HepG2 (cell line): ENCODE measurements at regions not wholly inside any gene's neighbourhood (a gene's known extent, or its start where the extent isn't known, plus 50 kb on each side); places are given as distances from the start of the nearest gene placed in this dataset.

Source experiments
- CREB1 ChIP-seq, 2 experiments: fragments of 450-650 bp in 1 of 2; IDR thresholded peaks; 2 replicates each; pipeline ENCODE4 v1.6.1; 2016 to 2017; ENCODE audit warnings: control low read depth in 1 of 2, mild to moderate bottlenecking in 1 of 2, missing compliant biosample characterization in 1 of 2, missing genetic modification characterization in 1 of 2
- CTCF ChIP-seq: sonication (generic); formaldehyde crosslinking; IDR thresholded peaks from 2 replicates; pipeline ENCODE4 v1.5.0; 2020; ENCODE audit warnings: mild to moderate bottlenecking, missing genetic modification reagents, moderate library complexity
- NR2C2 ChIP-seq: sonication (generic); formaldehyde crosslinking; IDR thresholded peaks from 2 replicates; pipeline ENCODE4 v1.4.0; 2020; ENCODE audit warnings: missing genetic modification reagents, mild to moderate bottlenecking, moderate library complexity, borderline replicate concordance
- PHF8 ChIP-seq: sonication (generic); formaldehyde crosslinking; IDR thresholded peaks from 2 replicates; pipeline ENCODE4 v1.5.0; 2020; ENCODE audit warnings: missing genetic modification reagents
- POLR2A ChIP-seq, 2 experiments: IDR thresholded peaks; 2 replicates each; pipeline ENCODE4 v1.6.1; 2011; ENCODE audit warnings: low read depth in 2 of 2, low read length in 2 of 2, mild to moderate bottlenecking in 1 of 2, moderate library complexity in 1 of 2; ENCODE audit not compliant: insufficient read depth in 1 of 2
- RELA ChIP-seq: sonication (generic); formaldehyde crosslinking; IDR thresholded peaks from 2 replicates; pipeline ENCODE4 v1.4.0; 2020; ENCODE audit warnings: missing genetic modification reagents
- ZNF496 ChIP-seq: sonication (generic); formaldehyde crosslinking; IDR thresholded peaks from 2 replicates; pipeline ENCODE4 v1.8.1; 2023; ENCODE audit warnings: mild to moderate bottlenecking, moderate library complexity, missing genetic modification reagents; ENCODE audit not compliant: insufficient replicate concordance
- ZNF790 ChIP-seq: sonication (generic); formaldehyde crosslinking; IDR thresholded peaks from 2 replicates; pipeline ENCODE4 v1.8.0; 2022; ENCODE audit warnings: missing genetic modification reagents, mild to moderate bottlenecking, borderline replicate concordance

GRCh38 chr13:112260108-112261055, 115.8 kb upstream of the SPACA7 start:
- no peak for TF ChIP-seq POLR2A (IDR thresholded peaks at IDR 0.05; ENCODE audit: insufficient read depth in 1 of 2, low read depth in 2 of 2, low read length in 2 of 2)
- TF ChIP-seq CREB1 (IDR thresholded peaks at IDR 0.05), result no peak
- TF ChIP-seq CREB1 (CRISPR knock-in tag; IDR thresholded peaks at IDR 0.05), result no peak
- no peak for TF ChIP-seq ZNF790 (CRISPR knock-in tag)
- no peak for TF ChIP-seq ZNF496 (CRISPR knock-in tag)
- TF ChIP-seq RELA (CRISPR knock-in tag), result no peak
- no peak for TF ChIP-seq PHF8
- TF ChIP-seq NR2C2, result no peak
- TF ChIP-seq CTCF (CRISPR knock-in tag), result no peak
